Effector memory CD4-positive, alpha-beta T cell (primary cell): ENCODE measurements at regions not wholly inside any gene's neighbourhood (a gene's known extent, or its start where the extent isn't known, plus 50 kb on each side); places are given as distances from the start of the nearest gene placed in this dataset.

Source experiments
- DNase-seq, 3 donors: peaks; one replicate each; pipeline ENCODE4 v3.0.0-alpha.2; 2020
- H3K27ac ChIP-seq: 2 replicates; pipeline ENCODE4 v1.7.0; 2013; ENCODE audit warnings: mild to moderate bottlenecking, low read length, moderate library complexity; ENCODE audit not compliant: insufficient read depth, poor library complexity, severe bottlenecking
- H3K27me3 ChIP-seq: replicated peaks from 2 replicates; pipeline ENCODE4 v1.7.0; 2013; ENCODE audit warnings: mild to moderate bottlenecking, low read length; ENCODE audit not compliant: insufficient read depth, control insufficient read depth, poor library complexity, severe bottlenecking
- H3K36me3 ChIP-seq: 2 replicates; pipeline ENCODE4 v1.7.0; 2013; ENCODE audit warnings: mild to moderate bottlenecking, low read length, moderate library complexity; ENCODE audit not compliant: control insufficient read depth, insufficient read depth
- H3K4me1 ChIP-seq: 2 replicates; pipeline ENCODE4 v1.7.0; 2013; ENCODE audit warnings: low read length, mild to moderate bottlenecking; ENCODE audit not compliant: control insufficient read depth, insufficient read depth, poor library complexity, severe bottlenecking
- H3K4me3 ChIP-seq: 2 replicates; pipeline ENCODE4 v1.7.0; 2013; ENCODE audit warnings: low read length, low read depth, mild to moderate bottlenecking; ENCODE audit not compliant: insufficient read depth, poor library complexity, severe bottlenecking
- H3K9me3 ChIP-seq: 2 replicates; pipeline ENCODE4 v1.7.0; 2013; ENCODE audit warnings: mild to moderate bottlenecking, low read length, moderate library complexity; ENCODE audit not compliant: control insufficient read depth

- Histone ChIP-seq H3K4me1 (no peaks in the 10 kb centered on the region), H3K4me3 (no peak overlapping the region), H3K27ac (no peak overlapping the region), H3K36me3 (no peaks in the 10 kb centered on the region), H3K27me3 (no peaks in the 10 kb centered on the region), H3K9me3 (no peaks in the 10 kb centered on the region)
- DNase-seq = no peak
Observed at GRCh38 chr2:238728330-238729260, 119.3 kb upstream of the TWIST2 start.

DNA sequence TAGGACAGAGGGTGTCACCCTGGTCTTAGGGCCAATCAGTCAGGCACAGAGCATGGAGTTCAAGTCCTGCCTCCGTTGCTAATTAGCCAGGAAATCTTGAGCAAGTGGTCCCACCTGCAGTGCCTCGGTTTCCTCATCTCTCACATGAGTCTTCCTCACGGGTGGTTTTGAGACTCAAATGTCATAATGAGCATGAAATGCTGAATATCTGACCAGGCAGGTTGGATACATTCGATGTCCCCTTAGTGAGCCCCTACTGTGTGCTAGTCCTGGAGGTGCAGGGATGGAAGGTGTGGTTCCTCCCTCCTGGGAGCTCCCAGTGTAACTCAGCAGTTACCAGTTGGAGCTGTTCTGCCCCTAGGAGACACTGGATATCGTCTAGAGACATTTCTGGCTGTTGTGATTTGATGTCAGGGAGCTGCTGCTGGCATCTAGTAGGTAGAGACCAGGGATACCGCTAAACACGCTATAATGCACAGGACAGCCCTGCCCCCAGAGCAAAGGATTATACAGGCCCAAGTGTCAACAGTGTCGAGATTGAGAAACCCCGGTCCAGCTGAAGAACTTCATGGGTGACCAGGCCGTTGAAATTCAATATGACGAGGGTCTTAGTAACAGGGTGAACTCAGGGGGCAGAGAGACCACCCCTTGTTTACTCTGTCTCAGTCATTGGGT, 118.5 kb upstream of the TWIST2 start:
- H3K4me3 ChIP-seq = no peak overlapping the region
- H3K36me3 ChIP-seq = no peaks in the 10 kb centered on the region
- no peaks in the 10 kb centered on the region for H3K9me3 ChIP-seq
- H3K4me1 ChIP-seq = no peaks in the 10 kb centered on the region
- H3K27ac ChIP-seq = no peak overlapping the region
- no peak for DNase-seq
- H3K27me3 ChIP-seq = no peaks in the 10 kb centered on the region

DNA sequence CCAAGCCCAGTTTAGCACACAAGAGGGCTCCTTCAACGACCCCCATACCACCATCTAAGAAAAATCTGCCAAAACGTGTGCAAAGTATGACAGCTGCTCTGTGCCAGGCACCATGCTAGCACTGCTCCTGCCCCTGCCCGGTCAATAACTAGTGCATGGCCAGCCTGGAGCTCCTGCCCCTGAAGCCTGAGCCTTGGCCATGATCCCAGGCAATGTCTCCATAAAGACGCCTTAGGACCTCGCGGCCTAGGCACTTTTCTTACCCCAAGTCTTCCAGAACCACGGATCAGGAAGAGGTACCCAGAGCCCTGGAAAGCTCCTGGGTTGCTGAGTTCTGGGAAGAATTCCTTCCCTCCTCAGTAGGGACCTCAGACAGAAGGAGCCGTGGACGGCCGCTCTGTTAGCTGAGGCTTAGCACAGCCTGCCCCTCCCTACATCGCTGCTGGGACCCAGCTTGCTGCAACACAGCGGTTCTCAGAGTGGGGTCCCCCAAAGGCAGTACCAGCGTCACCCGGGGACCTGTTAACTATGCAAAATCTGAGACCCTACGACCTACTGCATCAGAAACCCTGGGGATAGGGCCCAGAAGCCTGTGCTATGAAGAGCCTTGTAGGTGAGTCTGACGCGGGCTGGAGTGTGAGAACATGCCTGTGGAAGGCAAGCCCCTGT, 117.8 kb upstream of the TWIST2 start:
- Histone ChIP-seq H3K4me3 (no peak overlapping the region), H3K27me3 (no peaks in the 10 kb centered on the region), H3K36me3 (no peaks in the 10 kb centered on the region), H3K9me3 (no peaks in the 10 kb centered on the region), H3K4me1 (no peaks in the 10 kb centered on the region), H3K27ac (no peak overlapping the region)
- no peak for DNase-seq

DNA sequence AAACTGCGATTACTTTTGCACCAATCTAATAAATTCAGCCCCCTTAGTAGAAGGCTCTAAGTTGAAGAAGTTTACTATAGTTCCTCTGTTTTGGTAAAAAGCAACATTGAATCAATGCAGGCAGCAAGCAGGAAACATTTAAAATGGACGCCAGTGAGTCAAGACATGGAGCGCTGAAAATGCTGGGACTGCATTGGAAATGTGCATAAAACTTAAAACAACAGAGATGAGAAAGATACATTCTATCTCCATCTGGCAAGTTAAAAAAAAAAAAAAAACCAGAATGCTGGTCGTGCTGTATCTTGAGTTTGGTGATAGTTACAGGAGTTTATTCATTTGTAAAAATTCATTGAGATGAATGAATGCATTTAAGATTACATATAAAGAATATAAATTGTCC, 117.0 kb upstream of the TWIST2 start:
- no peak for DNase-seq
- H3K4me1 ChIP-seq = no peaks in the 10 kb centered on the region
- H3K4me3 ChIP-seq = no peak overlapping the region
- H3K9me3 ChIP-seq = no peaks in the 10 kb centered on the region
- H3K36me3 ChIP-seq = no peaks in the 10 kb centered on the region
- no peak overlapping the region for H3K27ac ChIP-seq
- H3K27me3 ChIP-seq = no peaks in the 10 kb centered on the region

DNA sequence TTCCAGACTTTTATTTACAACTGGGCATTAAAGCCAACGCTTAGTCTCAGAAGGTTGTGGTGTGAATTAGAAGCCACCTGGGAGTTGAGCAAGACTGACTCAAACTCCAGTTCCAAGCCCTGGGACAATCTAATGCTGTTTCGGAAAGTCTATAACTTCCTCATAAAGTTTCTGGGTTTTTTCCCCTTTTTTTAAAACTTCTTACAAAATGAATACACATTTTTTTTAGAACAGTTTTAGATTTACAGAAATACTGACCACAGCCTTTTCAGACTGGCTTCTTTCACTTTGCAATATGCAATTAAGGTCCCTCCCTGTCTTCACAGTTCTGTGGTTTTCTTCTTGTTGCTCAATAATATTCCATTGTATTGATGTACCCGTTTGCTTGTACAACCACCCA, 115.9 kb upstream of the TWIST2 start:
- Histone ChIP-seq H3K27ac (no peak overlapping the region), H3K4me1 (no peaks in the 10 kb centered on the region), H3K9me3 (no peaks in the 10 kb centered on the region), H3K36me3 (no peaks in the 10 kb centered on the region), H3K27me3 (no peaks in the 10 kb centered on the region), H3K4me3 (no peak overlapping the region)
- DNase-seq = no peak

DNA sequence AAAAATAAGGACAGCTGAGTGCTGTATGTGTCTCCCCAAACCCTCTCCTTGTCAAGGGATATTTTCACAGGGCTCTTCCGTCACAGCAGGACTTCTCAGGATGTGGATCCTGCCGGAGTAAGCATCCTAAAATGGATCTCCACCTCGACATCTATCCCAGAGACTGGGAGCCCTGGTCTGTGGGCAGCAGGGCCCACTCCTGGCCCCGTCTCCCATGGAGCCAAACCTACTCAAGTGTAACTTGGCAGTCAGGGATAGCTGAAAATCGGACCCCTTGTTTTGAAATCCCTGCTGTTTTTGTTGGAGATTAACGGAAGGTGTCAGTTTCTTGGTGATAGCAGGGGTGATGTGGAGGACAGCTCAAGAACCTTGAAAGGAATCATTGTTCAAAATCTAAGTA, 109.0 kb upstream of the TWIST2 start:
- H3K9me3 ChIP-seq = no peaks in the 10 kb centered on the region
- H3K36me3 ChIP-seq = no peaks in the 10 kb centered on the region
- no peaks in the 10 kb centered on the region for H3K27me3 ChIP-seq
- H3K27ac ChIP-seq = no peak overlapping the region
- DNase-seq = no peak
- no peak overlapping the region for H3K4me3 ChIP-seq
- H3K4me1 ChIP-seq = no peaks in the 10 kb centered on the region

DNA sequence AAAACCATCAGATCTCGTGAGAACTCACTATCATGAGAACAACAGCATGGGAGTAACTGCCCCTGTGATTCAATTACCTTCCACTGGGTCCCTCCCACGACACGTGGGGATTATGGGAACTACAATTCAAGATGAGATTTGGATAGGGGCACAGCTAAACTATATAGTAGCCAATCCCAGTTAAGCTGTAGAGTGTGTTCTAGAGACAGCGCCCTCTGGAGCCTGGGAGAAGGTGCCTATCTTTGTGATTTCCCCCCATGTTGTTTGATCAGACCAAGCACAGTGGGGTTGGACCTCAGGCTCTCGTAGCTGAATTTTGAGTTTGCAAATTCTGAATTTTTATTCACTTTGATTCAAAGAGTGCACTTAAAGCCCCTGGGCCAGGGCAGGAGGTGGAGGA, 108.2 kb upstream of the TWIST2 start:
- Histone ChIP-seq H3K4me1 (no peaks in the 10 kb centered on the region), H3K27ac (no peak overlapping the region), H3K4me3 (no peak overlapping the region), H3K27me3 (no peaks in the 10 kb centered on the region), H3K9me3 (no peaks in the 10 kb centered on the region), H3K36me3 (no peaks in the 10 kb centered on the region)
- no peak for DNase-seq

GRCh38 chr2:238741277-238741676, 106.6 kb upstream of the TWIST2 start:
- no peaks in the 10 kb centered on the region for H3K27me3 ChIP-seq
- no peak overlapping the region for H3K27ac ChIP-seq
- no peaks in the 10 kb centered on the region for H3K36me3 ChIP-seq
- H3K4me3 ChIP-seq = no peak overlapping the region
- DNase-seq = no peak
- H3K4me1 ChIP-seq = no peaks in the 10 kb centered on the region
- H3K9me3 ChIP-seq = no peaks in the 10 kb centered on the region

DNA sequence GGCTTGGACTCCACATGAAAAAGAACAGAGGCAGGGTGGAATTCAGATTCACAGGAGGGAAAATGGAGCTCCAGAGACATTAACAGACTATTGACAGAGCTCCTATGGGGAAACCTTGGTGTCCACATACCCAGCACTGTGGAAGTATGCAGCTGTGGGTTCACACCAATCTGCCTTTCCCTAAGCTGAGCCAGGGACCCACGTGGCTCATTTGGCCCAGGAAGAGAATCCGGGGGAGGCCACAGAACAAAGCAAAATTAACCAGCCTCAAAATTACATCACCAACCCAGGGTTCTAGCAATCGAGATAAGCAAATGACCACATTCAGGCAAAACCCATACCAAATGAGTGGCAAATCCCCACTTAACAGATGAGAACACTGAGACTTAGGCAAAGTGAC, 105.8 kb upstream of the TWIST2 start:
- no peak overlapping the region for H3K27ac ChIP-seq
- no peaks in the 10 kb centered on the region for H3K9me3 ChIP-seq
- no peak overlapping the region for H3K4me3 ChIP-seq
- no peaks in the 10 kb centered on the region for H3K36me3 ChIP-seq
- H3K4me1 ChIP-seq = no peaks in the 10 kb centered on the region
- no peak for DNase-seq
- H3K27me3 ChIP-seq = no peaks in the 10 kb centered on the region

DNA sequence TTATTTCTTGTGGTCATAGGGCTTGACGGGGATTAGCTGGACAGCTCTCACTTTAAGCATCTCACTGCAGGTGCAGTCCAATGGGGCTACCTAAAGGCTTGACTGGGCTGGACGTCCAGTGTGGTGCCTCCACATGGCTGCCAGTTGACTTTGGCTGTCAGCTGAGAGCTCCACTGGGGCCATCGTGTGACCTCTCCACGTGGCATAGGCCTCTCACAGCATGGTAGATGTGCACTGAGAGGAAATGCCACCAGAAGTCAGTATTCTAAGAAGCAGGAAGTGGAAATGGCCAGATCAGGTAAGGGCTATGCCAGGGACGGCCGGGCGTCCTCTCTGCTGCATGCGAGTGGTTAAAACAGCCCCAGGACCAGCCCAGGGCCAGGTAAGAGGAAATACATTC, 105.2 kb upstream of the TWIST2 start:
- no peak for DNase-seq
- Histone ChIP-seq H3K9me3 (no peaks in the 10 kb centered on the region), H3K27me3 (no peaks in the 10 kb centered on the region), H3K4me1 (no peaks in the 10 kb centered on the region), H3K4me3 (no peak overlapping the region), H3K27ac (no peak overlapping the region), H3K36me3 (no peaks in the 10 kb centered on the region)
